ENCODE measurements at regions not wholly inside any gene's neighbourhood (a gene's known extent, or its start where the extent isn't known, plus 50 kb on each side); places are given as distances from the start of the nearest gene placed in this dataset.
"Not testable (repeated sequence)": the region's sequence is repeated elsewhere in the genome, so short reads cannot be mapped to it uniquely, and the experiment has no call there.

GRCh38 chr5:97488126-97488668, 305.1 kb upstream of the RIOK2 start:
- no peak for DNase-seq (ENCODE audit: low spot score)

DNA sequence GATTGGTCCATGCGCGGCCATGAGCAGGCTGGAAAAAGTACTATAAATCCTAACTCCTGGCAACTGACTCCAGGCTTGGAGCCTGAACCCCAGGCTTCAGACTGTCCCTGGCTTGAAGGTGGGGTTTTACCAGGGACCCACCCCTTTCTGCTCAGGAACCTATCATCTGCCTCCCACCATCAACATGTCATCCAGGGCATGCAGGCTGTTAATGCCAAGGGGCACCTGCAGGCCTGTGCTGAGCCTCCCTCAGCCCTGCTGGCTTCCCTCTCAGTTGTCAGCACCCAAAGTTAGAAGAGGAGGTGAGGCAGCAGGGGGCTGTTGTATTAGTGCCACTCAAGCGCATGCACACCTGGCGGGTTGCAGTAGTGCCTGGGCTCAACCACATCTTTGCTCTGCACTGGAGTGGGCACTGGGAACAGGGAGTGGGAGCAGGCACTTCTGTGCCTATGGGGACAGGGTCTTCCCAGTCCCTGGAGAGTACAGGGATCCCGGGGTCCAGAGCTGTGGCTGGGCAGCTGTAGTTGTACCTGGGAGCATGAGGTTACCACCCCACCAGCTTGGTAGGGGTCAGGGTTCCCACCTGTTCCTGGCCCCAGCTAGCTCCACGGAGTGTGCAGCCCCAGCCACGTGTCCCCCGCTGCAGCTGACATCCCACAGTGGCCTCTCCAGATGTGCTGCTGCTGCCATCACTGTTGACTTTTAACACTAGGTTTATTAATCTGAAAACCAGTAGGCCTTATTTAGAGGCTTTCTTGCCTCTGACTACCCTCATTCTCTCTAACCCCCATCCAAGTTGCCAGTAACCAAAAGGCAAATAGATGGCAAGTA, 306.2 kb upstream of the RIOK2 start:
- no peak for DNase-seq (ENCODE audit: low spot score)

DNA sequence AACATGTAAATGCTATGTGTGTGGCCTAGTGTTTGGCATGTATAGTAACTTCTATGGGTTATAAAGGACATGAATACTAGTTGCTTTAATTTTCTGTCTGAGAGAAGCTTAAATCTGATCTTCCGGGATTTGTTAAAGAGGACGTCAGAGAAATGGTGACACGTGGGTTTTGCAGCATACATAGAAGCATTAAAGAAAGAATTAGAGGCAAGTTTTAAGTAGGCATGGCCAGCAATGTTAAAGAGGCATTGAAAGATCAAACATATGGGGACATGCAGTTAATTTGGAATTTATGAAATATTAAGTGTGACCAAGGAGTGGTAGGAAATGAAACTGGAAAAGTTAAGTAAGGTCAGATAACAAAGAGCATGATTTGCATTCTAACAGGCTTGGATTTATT, 311.4 kb upstream of the RIOK2 start:
- DNase-seq (ENCODE audit: low spot score), result no peak

GRCh38 chr5:97495301-97495700, 312.3 kb upstream of the RIOK2 start:
- no peak for DNase-seq (ENCODE audit: low spot score)

DNA sequence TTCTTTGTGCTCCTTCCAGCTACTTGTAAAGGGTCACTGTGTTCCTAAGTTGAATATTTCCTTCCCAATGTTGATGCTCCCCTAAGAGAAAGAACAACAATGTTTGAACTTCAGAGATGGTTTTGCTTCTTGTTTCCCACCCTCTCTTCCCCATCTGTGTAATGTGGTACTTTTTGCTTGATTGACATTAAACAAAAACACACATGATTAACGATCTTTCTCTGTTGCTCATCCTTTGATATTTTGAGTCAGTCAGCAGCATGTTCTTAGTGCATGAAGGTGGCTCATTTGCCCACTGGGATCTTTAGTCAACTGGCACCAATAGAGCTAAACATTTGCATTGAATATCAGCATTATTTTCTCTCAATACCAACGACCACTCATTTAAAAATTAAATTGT, 313.0 kb upstream of the RIOK2 start:
- no peak for DNase-seq (ENCODE audit: low spot score)

DNA sequence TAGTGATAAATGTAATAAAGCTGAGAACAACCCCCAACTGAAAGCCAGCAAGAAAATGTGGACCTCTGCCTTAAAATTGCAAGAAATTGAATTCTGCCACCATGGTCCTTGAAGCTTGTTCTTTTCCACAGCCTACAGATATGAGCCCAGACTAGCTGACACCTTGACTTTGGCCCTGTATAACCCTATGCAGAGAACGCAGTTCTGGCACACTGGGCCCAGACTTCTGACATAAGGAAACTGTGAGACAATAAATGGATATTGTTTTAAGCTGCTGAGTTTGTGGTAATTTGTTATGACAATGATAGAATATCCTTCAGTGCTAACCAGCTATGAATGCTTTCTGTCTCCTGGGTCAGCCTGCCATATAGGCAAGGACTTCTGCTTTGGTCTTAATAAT, 315.6 kb upstream of the RIOK2 start:
- no peak for DNase-seq (ENCODE audit: low spot score)

- DNase-seq (ENCODE audit: low spot score), result no peak
These were observed 316.6 kb upstream of the RIOK2 start for GRCh38 chr5:97499605-97500004.

DNA sequence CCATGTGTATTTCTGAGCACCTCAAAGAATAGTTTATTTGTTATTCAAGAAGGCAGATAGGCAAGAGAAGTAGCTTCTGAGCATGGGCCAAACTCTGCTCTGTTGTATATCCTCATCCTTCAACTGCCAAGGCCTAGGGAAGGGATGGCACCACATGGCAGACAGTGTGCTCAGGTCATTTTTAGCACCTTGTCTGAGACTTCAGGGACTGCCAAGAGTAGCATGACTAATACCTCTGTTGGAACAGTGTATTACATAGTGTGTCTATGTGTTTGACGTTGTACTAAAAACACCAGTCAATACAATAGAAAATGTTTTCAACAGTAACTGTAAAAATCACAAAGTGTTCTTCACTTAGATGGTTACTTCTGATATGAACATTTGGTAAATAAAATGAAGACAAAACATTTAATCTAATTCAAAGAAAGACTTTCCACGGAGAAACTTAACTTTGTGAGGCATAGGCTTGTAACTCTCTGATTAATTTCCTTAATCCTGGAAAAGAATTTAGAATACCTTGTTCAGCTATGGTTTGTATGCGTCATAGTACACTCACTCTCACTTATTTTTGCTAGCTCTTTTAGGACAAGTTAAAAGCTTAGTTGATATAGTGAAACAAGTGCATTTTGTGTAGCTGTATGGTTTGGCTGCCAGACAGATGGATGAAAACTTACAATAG, 318.4 kb upstream of the RIOK2 start:
- DNase-seq (ENCODE audit: low spot score), result no peak

GRCh38 chr5:97501965-97502305, 318.9 kb upstream of the RIOK2 start:
- no peak for DNase-seq (ENCODE audit: low spot score)

GRCh38 chr5:97508864-97509263, 325.8 kb upstream of the RIOK2 start:
- no peak for DNase-seq (ENCODE audit: low spot score)

DNA sequence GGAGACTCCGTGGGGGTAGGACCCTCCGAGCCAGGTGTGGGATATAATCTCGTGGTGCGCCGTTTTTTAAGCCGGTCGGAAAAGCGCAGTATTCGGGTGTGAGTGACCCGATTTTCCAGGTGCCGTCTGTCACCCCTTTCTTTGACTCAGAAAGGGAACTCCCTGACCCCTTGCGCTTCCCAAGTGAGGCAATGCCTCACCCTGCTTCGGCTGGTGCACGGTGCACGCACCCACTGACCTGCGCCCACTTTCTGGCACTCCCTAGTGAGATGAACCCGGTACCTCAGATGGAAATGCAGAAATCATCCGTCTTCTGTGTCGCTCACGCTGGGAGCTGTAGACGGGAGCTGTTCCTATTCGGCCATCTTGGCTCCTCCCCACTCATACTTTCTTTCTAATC, 336.5 kb upstream of the RIOK2 start:
- not testable (repeated sequence) for DNase-seq (ENCODE audit: low spot score)

GRCh38 chr5:97523336-97523735, 340.3 kb upstream of the RIOK2 start:
- not testable (repeated sequence) for DNase-seq (ENCODE audit: low spot score)

DNA sequence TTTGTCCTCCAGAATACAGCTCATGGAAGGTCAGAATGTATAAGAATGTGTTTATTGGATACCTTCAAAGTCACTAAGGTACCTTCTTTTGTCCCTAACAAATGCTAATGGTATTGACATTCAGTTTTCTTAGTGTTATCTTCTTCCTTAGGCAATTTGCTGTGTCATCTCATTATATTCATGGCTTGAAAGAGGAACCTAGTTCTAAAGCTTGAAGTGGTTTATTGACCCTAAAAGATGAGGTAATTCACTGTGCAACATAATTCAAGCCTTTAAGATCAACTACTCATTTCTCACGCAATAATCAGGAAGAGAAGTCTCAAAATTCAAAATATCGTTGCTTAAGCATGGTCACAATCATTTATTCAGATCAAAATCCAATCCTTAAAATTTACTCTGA, 342.7 kb upstream of the RIOK2 start:
- no peak for DNase-seq (ENCODE audit: low spot score)

- DNase-seq (ENCODE audit: low spot score), result no peak
These were observed 345.9 kb upstream of the RIOK2 start for GRCh38 chr5:97528941-97529340.

DNA sequence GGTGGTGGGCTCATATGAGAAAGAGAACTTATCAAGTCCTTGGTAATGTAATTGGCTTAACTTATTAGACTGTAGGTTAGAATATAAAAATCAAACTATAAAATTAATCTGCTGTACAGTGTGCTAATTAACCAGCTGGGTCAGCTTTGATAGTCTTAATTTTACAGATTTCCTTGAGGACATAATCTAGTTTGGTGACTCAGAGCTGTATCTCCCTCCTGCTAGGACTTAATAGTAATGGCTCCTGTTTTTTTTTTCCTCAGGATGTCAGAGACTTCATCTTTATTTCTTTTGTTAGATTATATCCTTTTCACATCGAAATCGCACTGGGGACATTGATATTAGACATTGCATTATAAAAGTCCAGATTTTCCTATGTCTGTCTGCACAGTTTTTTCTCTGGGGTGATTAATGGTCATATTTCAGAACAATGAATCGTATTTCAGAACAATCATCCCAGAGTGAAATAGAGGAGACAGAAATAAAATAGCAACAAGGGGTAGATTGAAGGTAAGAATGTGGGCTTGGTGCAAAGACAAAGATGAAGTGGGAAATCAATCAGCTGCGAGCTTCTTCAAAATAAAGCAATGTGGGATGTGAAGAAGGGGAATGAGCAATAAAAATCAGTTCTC, 346.4 kb upstream of the RIOK2 start:
- no peak for DNase-seq (ENCODE audit: low spot score)

GRCh38 chr5:97531549-97531948, 348.5 kb upstream of the RIOK2 start:
- no peak for DNase-seq (ENCODE audit: low spot score)

DNA sequence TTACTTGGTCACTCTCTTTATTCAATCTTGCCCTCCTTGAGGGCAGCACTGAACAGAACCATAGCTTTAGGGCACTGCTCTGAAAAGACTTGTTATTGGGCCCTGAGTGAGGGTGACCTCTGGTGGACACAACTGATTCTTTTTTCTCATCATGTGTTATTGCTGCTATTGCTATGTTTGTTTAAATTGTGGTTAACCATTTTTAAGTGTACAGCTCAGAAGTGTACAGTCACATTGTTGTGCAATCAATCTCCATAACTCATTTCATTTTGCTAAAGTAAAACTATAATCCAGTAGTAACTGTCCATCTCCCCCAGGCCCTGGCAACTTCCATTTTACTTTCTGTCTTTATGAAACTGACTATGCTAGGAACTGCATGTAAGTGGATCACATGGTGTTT, 351.1 kb upstream of the RIOK2 start:
- no peak for DNase-seq (ENCODE audit: low spot score)

DNA sequence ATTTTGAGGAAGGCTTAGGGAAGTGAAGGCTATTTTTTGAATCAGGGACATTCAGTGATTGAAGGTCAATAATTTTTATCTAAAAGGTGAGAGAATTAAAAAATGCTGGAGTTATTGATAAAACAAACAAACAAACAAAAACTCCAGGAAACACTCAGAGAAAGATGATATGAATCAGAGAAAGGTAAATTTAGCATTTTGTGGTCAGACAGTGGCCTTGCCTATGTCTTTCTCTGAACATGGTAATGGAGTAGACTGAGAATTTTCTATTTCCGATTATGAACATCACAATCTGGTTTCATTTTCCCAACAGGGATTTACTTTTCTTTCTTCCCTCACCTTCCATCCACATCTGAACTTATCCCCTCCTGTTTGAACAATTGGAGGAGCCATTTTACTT, 353.6 kb upstream of the RIOK2 start:
- DNase-seq (ENCODE audit: low spot score), result no peak

GRCh38 chr5:97538912-97539311, 355.9 kb upstream of the RIOK2 start:
- no peak for DNase-seq (ENCODE audit: low spot score)

DNA sequence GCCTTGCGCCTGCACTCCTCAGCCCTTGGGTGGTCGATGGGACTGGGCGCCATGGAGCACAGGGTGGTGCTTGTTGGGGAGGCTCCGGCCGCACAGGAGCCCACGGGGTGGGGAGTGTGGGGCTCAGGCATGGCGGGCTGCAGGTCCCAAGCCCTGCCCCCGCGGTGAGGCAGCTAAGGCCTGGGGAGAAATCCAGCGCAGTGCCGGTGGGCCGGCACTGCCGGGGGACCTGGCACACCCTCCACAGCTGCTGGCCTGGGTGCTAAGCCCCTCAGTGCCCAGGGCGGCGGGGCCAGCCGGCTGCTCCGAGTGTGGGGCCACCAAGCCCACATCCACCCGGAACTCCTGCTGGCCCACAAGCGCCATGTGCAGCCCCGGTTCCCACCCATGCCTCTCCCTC, 358.8 kb upstream of the RIOK2 start:
- DNase-seq (ENCODE audit: low spot score), result no peak

- DNase-seq (ENCODE audit: low spot score), result no peak
These were observed 359.4 kb upstream of the RIOK2 start for GRCh38 chr5:97542469-97542868.

DNA sequence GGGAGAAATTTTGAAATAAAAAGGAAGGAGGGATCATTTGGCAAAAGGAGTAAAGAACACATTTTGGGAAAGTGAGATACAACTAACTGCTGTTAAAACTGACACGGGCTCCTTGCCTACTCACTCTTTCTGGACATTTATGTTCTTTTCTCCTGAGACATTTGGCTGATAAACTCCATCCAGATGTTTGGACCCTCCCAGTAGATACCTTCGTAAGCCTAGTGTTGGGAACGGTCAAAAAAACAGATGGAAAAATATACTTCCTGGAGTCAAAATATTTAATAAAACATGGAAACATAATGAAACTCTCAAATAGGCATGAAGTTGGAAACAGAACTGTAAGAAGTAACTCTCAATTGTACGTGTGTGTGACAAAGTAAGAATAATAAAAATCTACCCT, 360.1 kb upstream of the RIOK2 start:
- DNase-seq (ENCODE audit: low spot score), result no peak

GRCh38 chr5:97544240-97544639, 361.2 kb upstream of the RIOK2 start:
- DNase-seq (ENCODE audit: low spot score), result no peak

Measured in left forelimb (tissue), 1 donor.